ENCODE measurements at regions not wholly inside any gene's neighbourhood (a gene's known extent, or its start where the extent isn't known, plus 50 kb on each side); places are given as distances from the start of the nearest gene placed in this dataset.

DNA sequence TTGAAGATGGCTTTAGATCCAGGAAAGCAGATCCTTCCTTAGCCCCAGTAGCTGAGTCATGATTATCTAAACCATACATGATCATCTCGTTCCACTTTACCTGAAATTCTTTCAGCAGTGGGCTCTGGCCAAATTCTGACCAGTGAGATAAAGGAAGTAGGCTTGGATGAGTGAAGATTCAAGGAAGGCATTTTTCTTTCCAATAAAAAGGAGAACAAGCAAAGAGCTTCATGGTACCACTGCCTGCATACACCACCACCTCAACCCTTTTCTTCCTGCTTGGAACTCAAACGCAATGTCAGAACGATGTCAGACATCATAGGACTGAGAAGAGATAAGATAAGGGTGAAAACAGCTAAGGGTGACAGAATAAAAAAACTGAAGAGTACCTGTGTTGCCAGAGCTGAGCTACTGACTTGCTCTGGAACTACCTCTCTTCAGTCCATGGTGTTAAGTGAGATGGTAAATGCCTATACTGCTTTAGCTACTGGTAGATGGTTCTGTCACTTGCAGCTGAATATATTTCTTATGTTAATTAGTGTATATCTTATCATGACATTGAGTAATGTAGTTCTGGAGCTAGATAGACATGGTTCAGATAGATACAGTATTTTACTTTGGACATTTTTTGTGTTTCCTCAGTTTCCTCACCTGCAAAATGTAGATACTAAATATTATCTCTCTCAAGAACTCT is 58.7 kb upstream of the ACVR1 start:
- TF ChIP-seq, protein P1, sequence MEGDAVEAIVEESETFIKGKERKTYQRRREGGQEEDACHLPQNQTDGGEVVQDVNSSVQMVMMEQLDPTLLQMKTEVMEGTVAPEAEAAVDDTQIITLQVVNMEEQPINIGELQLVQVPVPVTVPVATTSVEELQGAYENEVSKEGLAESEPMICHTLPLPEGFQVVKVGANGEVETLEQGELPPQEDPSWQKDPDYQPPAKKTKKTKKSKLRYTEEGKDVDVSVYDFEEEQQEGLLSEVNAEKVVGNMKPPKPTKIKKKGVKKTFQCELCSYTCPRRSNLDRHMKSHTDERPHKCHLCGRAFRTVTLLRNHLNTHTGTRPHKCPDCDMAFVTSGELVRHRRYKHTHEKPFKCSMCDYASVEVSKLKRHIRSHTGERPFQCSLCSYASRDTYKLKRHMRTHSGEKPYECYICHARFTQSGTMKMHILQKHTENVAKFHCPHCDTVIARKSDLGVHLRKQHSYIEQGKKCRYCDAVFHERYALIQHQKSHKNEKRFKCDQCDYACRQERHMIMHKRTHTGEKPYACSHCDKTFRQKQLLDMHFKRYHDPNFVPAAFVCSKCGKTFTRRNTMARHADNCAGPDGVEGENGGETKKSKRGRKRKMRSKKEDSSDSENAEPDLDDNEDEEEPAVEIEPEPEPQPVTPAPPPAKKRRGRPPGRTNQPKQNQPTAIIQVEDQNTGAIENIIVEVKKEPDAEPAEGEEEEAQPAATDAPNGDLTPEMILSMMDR (IDR thresholded peaks at IDR 0.05), result no peak
- no peak for TF ChIP-seq POLR2A (IDR thresholded peaks at IDR 0.05)
